ENCODE measurements at regions not wholly inside any gene's neighbourhood (a gene's known extent, or its start where the extent isn't known, plus 50 kb on each side); places are given as distances from the start of the nearest gene placed in this dataset.
"Not testable (repeated sequence)": the region's sequence is repeated elsewhere in the genome, so short reads cannot be mapped to it uniquely, and the experiment has no call there.

GRCh38 chr7:108650467-108650866, 80.8 kb downstream of the DNAJB9 start:
- no peaks in the 10 kb centered on the region for H3K36me3 ChIP-seq (ENCODE audit: control insufficient read depth, insufficient read depth, low read length)
- no peak overlapping the region for H3K27ac ChIP-seq (ENCODE audit: insufficient read depth, low read length)
- no peaks in the 10 kb centered on the region for H3K79me2 ChIP-seq (ENCODE audit: control insufficient read depth, insufficient read depth, low read length)
- H3K9me3 ChIP-seq (ENCODE audit: control insufficient read depth, insufficient read depth, low read depth, low read length): no peaks in the 10 kb centered on the region
- no peaks in the 10 kb centered on the region for H3K27me3 ChIP-seq (ENCODE audit: control insufficient read depth, insufficient read depth, low read length)
- H3K9ac ChIP-seq (ENCODE audit: insufficient read depth, low read length): no peak overlapping the region
- no peak overlapping the region for H3K4me3 ChIP-seq (replicated peaks in 1 of 4; ENCODE audit: control extremely low read depth in 1 of 4, insufficient read depth in 1 of 4, low read depth in 3 of 4, low read length in 4 of 4)
- H3K4me2 ChIP-seq (ENCODE audit: extremely low read depth, insufficient read depth, low read length): no peak overlapping the region
- DNase-seq (ENCODE audit: low read depth in 2 of 2): peak; percentile 29 to 93
- H4K20me1 ChIP-seq (ENCODE audit: control insufficient read depth, extremely low read depth, insufficient read depth, low read length): no peaks in the 10 kb centered on the region
- H2AFZ ChIP-seq (ENCODE audit: low read length): no peak overlapping the region
- H3K4me1 ChIP-seq (ENCODE audit: control insufficient read depth, extremely low read depth, insufficient read depth, low read length): no peaks in the 10 kb centered on the region
- TF ChIP-seq EZH2 (IDR thresholded peaks at IDR 0.05; ENCODE audit: low read length, missing control alignments): no peak
- TF ChIP-seq CTCF (conservative IDR thresholded peaks at IDR 0.05 in 1 of 2, IDR thresholded peaks at IDR 0.05 in 1 of 2; ENCODE audit: low read depth in 1 of 2, low read length in 2 of 2): no peak

GRCh38 chr7:108652886-108653285, 83.2 kb downstream of the DNAJB9 start:
- Histone ChIP-seq H3K79me2 (ENCODE audit: control insufficient read depth, insufficient read depth, low read length) (no peaks in the 10 kb centered on the region), H3K4me3 (replicated peaks in 1 of 4; ENCODE audit: control extremely low read depth in 1 of 4, insufficient read depth in 1 of 4, low read depth in 3 of 4, low read length in 4 of 4) (no peak overlapping the region), H3K9me3 (ENCODE audit: control insufficient read depth, insufficient read depth, low read depth, low read length) (no peaks in the 10 kb centered on the region), H3K4me1 (ENCODE audit: control insufficient read depth, extremely low read depth, insufficient read depth, low read length) (no peaks in the 10 kb centered on the region), H3K27me3 (ENCODE audit: control insufficient read depth, insufficient read depth, low read length) (no peaks in the 10 kb centered on the region), H3K9ac (ENCODE audit: insufficient read depth, low read length) (no peak overlapping the region), H3K4me2 (ENCODE audit: extremely low read depth, insufficient read depth, low read length) (no peak overlapping the region), H3K27ac (ENCODE audit: insufficient read depth, low read length) (no peak overlapping the region), H3K36me3 (ENCODE audit: control insufficient read depth, insufficient read depth, low read length) (no peaks in the 10 kb centered on the region), H4K20me1 (ENCODE audit: control insufficient read depth, extremely low read depth, insufficient read depth, low read length) (no peaks in the 10 kb centered on the region), H2AFZ (ENCODE audit: low read length) (no peak overlapping the region)
- DNase-seq (ENCODE audit: low read depth in 2 of 2): no peak
- TF ChIP-seq CTCF (conservative IDR thresholded peaks at IDR 0.05 in 1 of 2, IDR thresholded peaks at IDR 0.05 in 1 of 2; ENCODE audit: low read depth in 1 of 2, low read length in 2 of 2): no peak
- TF ChIP-seq EZH2 (IDR thresholded peaks at IDR 0.05; ENCODE audit: low read length, missing control alignments): no peak

GRCh38 chr7:108653526-108653925, 83.9 kb downstream of the DNAJB9 start:
- DNase-seq (ENCODE audit: low read depth in 2 of 2): peak; percentile 3 to 40
- H3K27ac ChIP-seq (ENCODE audit: insufficient read depth, low read length): no peak overlapping the region
- no peaks in the 10 kb centered on the region for H3K27me3 ChIP-seq (ENCODE audit: control insufficient read depth, insufficient read depth, low read length)
- H3K9me3 ChIP-seq (ENCODE audit: control insufficient read depth, insufficient read depth, low read depth, low read length): no peaks in the 10 kb centered on the region
- H3K79me2 ChIP-seq (ENCODE audit: control insufficient read depth, insufficient read depth, low read length): no peaks in the 10 kb centered on the region
- H3K4me1 ChIP-seq (ENCODE audit: control insufficient read depth, extremely low read depth, insufficient read depth, low read length): no peaks in the 10 kb centered on the region
- no peak overlapping the region for H2AFZ ChIP-seq (ENCODE audit: low read length)
- H3K36me3 ChIP-seq (ENCODE audit: control insufficient read depth, insufficient read depth, low read length): no peaks in the 10 kb centered on the region
- no peaks in the 10 kb centered on the region for H4K20me1 ChIP-seq (ENCODE audit: control insufficient read depth, extremely low read depth, insufficient read depth, low read length)
- H3K4me3 ChIP-seq (replicated peaks in 1 of 4; ENCODE audit: control extremely low read depth in 1 of 4, insufficient read depth in 1 of 4, low read depth in 3 of 4, low read length in 4 of 4): no peak overlapping the region
- no peak for TF ChIP-seq EZH2 (IDR thresholded peaks at IDR 0.05; ENCODE audit: low read length, missing control alignments)
- no peak for TF ChIP-seq CTCF (conservative IDR thresholded peaks at IDR 0.05 in 1 of 2, IDR thresholded peaks at IDR 0.05 in 1 of 2; ENCODE audit: low read depth in 1 of 2, low read length in 2 of 2)
- H3K4me2 ChIP-seq (ENCODE audit: extremely low read depth, insufficient read depth, low read length): no peak overlapping the region
- no peak overlapping the region for H3K9ac ChIP-seq (ENCODE audit: insufficient read depth, low read length)

- not testable (repeated sequence) for H3K4me1 ChIP-seq (ENCODE audit: control insufficient read depth, extremely low read depth, insufficient read depth, low read length); H3K9ac ChIP-seq (ENCODE audit: insufficient read depth, low read length); H3K4me3 ChIP-seq (replicated peaks in 1 of 4; ENCODE audit: control extremely low read depth in 1 of 4, insufficient read depth in 1 of 4, low read depth in 3 of 4, low read length in 4 of 4); H3K27me3 ChIP-seq (ENCODE audit: control insufficient read depth, insufficient read depth, low read length); H3K27ac ChIP-seq (ENCODE audit: insufficient read depth, low read length); H3K4me2 ChIP-seq (ENCODE audit: extremely low read depth, insufficient read depth, low read length); H3K79me2 ChIP-seq (ENCODE audit: control insufficient read depth, insufficient read depth, low read length); H4K20me1 ChIP-seq (ENCODE audit: control insufficient read depth, extremely low read depth, insufficient read depth, low read length); DNase-seq (ENCODE audit: low read depth in 2 of 2); H3K36me3 ChIP-seq (ENCODE audit: control insufficient read depth, insufficient read depth, low read length); H3K9me3 ChIP-seq (ENCODE audit: control insufficient read depth, insufficient read depth, low read depth, low read length); H2AFZ ChIP-seq (ENCODE audit: low read length)
Observed at GRCh38 chr7:108657140-108657726, 87.6 kb downstream of the DNAJB9 start.

Measured in fibroblast of lung (primary cell).